Stimulated activated CD8-positive, alpha-beta memory T cell treated with anti-CD3 and anti-CD28 coated beads, Interleukin-12 subunit alpha, Interleukin-12 subunit beta, amount 100 ng/mL, for 24 hours (primary cell): ENCODE measurements at regions not wholly inside any gene's neighbourhood (a gene's known extent, or its start where the extent isn't known, plus 50 kb on each side); places are given as distances from the start of the nearest gene placed in this dataset.

Experiments used
- DNase-seq: peaks from one replicate; pipeline ENCODE4 v3.0.0-alpha.2; 2020; ENCODE audit errors: extremely low read depth

- DNase-seq = peak; percentile 37
Observed at GRCh38 chr5:35319333-35320002, 89.2 kb upstream of the PRLR start.

- no peak for DNase-seq
Observed at GRCh38 chr5:35317586-35317985, 87.3 kb upstream of the PRLR start.

GRCh38 chr5:35316611-35317274, 86.5 kb upstream of the PRLR start:
- DNase-seq = no peak

GRCh38 chr5:35313291-35313690, 83.0 kb upstream of the PRLR start:
- no peak for DNase-seq

GRCh38 chr5:35312267-35312666, 82.0 kb upstream of the PRLR start:
- DNase-seq = no peak

- DNase-seq = no peak
Observed at GRCh38 chr5:35309365-35310130, 79.3 kb upstream of the PRLR start.

GRCh38 chr5:35308421-35308820, 78.1 kb upstream of the PRLR start:
- no peak for DNase-seq

GRCh38 chr5:35306716-35307365, 76.6 kb upstream of the PRLR start:
- no peak for DNase-seq

GRCh38 chr5:35305336-35306020, 75.2 kb upstream of the PRLR start:
- no peak for DNase-seq

GRCh38 chr5:35304291-35304690, 74.0 kb upstream of the PRLR start:
- DNase-seq = no peak

GRCh38 chr5:35303152-35303551, 72.9 kb upstream of the PRLR start:
- no peak for DNase-seq

GRCh38 chr5:35302544-35302943, 72.3 kb upstream of the PRLR start:
- DNase-seq = no peak

GRCh38 chr5:35297755-35298154, 67.5 kb upstream of the PRLR start:
- DNase-seq = no peak

- no peak for DNase-seq
Observed at GRCh38 chr5:35294976-35295375, 64.7 kb upstream of the PRLR start.

- no peak for DNase-seq
Observed at GRCh38 chr5:35294017-35294416, 63.7 kb upstream of the PRLR start.

- no peak for DNase-seq
Observed at GRCh38 chr5:35285435-35285834, 55.1 kb upstream of the PRLR start.

- no peak for DNase-seq
Observed at GRCh38 chr5:35285011-35285410, 54.7 kb upstream of the PRLR start.

- DNase-seq = no peak
Observed at GRCh38 chr5:35284364-35284763, 54.1 kb upstream of the PRLR start.

- no peak for DNase-seq
Observed at GRCh38 chr5:35282810-35283209, 52.5 kb upstream of the PRLR start.

GRCh38 chr5:35281613-35282012, 51.3 kb upstream of the PRLR start:
- no peak for DNase-seq
